GM21515 (cell line): ENCODE measurements at regions not wholly inside any gene's neighbourhood (a gene's known extent, or its start where the extent isn't known, plus 50 kb on each side); places are given as distances from the start of the nearest gene placed in this dataset.
"Not testable (repeated sequence)": the region's sequence is repeated elsewhere in the genome, so short reads cannot be mapped to it uniquely, and the experiment has no call there.

Experiments
- ATAC-seq: cut with Tn5 transposase; IDR thresholded peaks from one replicate; pipeline ENCODE4 v1.9.1; 2021; ENCODE audit not compliant: unreplicated experiment

DNA sequence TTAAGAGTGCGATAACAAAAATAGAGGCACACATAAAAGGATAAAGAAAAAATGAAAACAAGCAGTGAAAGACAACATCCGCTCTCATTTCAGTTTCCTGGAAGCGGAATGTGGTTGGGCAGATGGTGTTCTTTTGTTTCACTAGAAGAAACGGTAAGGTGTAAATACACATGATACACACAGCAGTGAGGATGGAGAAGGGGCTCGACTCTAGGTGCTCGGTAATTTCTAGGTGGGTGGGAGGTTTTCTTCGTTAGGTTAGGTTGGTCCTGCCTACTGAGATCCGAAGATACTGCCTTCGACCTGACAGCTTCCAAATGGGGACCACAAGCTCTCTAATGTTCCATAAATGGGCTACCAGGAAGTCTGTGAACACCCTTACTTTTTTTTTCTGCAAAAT is 1082.5 kb downstream of the BCL11B start:
- ATAC-seq: no peak

DNA sequence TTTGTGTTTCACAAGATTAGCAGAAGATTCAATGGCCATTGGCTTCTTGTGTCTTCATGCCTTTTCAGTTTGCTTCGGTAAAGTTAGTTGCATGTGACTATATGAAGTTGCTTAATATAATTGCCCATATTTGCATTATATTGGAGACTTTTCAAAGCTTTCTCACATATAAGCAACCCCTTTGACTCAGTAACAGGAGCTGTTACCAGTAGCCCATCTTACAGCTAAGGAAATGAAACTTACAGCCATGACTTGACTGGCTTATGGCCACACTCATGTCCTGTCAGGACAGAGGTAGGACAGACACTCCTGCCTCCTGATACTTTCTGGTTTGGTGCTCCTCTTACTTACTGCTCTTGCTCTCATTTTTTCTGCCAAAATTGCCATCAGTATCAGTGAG is 1082.1 kb downstream of the BCL11B start:
- no peak for ATAC-seq

DNA sequence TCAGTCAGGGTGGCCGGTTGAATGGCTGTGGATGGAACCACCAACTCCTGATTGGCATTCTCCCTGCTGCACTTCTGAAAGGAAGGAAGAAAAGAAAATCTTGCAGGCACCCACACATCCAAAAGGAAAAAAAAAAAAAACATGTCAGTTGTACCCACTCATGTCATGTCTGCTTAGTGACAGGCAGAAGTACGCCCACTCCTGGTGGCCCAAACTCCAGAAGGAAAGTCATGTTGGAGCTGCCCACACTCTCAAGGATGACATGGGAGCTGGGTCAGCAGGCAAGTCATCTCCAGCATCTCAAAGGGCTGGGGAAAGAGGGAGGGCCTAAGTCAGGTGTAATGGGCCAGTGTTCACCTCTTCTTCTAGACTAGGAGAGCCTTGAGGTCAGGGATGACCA is 1079.1 kb downstream of the BCL11B start:
- ATAC-seq: no peak

DNA sequence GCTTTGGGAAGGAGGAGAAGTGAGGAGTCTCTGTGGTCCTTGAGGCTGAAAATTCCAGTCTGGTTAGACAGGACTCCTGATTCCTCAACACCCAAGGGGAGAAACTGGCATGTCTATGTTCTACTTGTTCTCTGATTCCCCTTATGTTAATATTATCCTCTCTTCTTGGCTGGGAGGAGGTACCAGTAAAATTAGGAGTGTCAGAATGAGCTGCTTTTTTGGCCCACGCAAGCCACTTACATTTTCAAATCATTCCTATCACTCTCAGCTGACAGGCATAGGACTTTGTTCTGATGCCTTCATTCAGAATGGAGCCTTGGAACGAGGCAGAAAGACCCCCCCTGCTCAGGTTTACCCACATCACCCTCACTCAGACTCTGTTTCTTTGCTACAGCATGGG is 1077.2 kb downstream of the BCL11B start:
- ATAC-seq: no peak

DNA sequence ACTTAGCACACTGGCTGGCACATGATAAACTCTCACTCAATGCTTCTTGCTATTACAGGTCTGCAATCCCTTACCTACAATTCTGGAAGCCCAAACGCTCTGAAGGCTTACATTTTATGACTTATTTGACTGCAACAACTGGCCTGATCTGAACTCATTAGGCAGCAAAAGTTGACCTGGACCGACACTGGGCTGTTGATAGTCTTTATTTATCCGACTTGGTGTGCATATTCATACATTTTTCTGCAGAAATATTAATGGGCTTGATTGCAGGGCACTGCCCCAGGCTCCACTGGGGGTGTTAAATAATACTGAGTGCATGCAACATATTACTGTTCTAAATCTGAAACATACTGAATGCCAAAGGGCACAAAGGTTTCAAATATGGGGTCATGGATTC is 1076.7 kb downstream of the BCL11B start:
- no peak for ATAC-seq

DNA sequence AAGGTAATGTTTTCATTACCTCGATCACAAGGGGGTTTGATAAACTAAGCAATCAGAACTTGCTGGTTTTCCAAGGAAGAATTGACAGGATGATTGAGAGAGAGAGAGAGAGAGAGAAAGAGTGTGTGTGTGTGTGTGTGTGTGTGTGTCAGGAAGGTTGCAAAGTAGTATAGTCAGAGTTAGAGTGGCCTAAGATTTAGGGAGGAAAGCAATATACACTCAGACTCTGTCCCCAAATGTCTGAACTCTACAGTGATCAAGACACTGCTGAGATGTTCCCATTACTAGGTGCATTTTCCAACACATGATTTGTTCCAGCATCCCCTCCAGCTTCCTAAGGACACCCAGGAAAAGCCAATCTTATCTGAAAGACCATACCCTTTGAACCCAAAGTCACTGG is 1074.1 kb downstream of the BCL11B start:
- no peak for ATAC-seq

DNA sequence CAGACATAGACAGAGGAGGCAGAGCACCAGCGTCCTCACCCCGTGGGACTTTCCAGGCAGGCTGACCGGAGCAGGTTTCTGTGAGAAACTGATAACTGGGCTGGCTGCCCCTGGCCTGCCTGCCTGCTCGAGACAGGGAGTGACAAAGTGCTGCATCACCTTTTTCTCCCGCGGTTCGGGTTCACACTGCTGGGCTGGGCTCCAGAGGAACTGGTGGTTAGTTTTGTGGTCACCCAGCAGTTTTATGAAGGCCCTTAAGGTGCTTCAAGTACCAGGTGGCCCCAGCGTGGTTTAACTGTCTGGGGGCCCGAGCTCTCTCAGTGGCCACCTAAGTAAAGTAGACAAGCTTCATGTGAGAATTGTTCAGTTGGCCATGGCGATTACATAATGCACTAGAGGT is 1073.6 kb downstream of the BCL11B start:
- ATAC-seq: no peak

DNA sequence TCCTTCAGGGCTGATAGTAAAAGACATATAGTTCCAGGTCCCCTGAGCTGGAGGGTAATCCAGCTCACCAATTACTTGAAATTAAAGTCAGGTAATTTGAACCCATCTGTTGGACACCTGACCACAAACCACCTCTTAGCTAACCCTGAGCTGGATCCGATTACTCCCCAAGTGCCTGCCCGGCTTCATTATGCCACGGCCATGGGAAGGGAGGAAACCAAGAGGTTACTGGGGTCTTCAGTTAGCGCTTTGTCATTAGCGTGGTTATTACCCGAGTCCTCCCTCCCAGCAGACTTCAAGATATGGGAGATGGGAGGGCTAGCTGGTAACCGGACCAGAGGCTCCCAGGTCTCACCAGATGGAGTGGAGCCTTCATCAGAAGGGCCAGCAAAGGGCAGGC is 1071.4 kb downstream of the BCL11B start:
- ATAC-seq: no peak

DNA sequence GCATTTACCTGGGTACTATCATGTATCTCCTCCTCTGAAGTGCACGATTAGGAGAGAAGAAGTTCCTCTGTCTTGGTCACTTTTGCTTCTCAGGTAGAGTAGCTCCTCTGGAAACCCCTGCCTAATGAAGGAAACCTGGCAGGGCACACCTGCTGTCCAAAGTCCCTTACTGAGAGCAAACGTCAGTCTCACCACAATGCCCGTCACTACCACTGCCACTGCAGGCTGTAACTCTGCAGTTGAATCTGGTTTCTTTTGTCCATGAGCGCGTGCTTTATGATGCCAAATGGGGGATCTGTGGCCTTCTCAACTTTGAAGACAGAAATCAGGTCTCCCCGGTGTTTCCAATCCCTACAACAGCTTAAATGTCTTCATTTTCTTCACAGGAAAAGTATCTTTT is 1068.6 kb downstream of the BCL11B start:
- ATAC-seq: no peak

DNA sequence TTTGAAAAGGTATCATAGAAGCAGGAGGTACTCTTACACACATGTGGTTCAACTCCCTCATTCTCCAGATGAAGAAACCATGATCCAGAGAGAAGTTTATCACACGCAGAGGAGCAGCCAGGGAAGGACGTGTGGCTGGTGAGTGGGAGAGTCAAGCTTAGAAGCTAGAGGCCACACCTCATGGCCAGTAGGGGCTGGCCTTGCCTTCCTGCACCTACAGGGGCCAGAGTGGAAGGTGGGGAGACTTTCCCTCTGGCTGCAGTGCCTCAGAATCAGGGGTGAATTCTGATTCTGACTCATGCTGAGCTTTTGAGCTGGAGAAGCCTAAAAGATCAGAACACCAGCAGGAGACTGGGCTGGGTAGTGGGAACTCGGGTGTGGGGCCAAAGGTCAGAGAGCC is 1067.9 kb downstream of the BCL11B start:
- no peak for ATAC-seq

DNA sequence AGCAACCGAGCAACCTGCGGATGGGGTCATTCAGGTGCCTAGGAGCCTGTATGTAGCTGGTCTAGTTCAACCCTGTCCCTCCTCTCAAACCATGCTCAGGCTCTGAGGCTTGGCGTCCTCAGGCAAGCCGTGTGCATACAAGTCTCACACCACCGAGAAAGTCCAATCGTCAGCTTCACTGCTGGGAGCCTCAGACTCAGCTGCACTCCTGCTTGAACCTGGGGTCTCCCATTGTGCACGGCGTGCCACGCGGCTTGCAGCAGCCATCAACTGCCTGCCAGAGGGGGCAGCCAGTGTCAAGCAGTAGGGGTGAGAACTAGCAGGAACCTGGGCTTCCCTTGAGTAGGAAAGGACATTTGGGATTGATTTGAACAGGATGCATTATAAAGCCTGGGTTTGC is 1064.6 kb downstream of the BCL11B start:
- no peak for ATAC-seq

DNA sequence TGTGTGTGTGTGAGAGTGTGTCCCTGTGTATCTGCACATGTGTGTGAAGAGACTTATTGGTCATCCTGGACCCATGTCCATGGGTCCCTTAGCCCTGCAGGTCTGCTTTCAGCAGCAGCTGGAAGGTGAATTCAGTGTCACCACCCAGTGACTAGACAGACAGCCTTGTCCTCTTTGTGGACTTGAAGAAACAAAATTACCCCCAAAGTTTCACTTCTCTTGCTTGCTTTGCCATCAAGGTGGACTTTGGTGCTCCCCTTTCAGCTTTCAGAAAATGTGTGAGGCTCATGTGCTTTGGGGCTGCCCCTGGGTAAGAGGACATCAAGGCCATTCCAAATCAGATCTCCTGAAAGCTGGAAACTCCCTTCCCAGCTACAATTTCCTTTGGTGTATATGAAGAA is 1063.8 kb downstream of the BCL11B start:
- no peak for ATAC-seq

DNA sequence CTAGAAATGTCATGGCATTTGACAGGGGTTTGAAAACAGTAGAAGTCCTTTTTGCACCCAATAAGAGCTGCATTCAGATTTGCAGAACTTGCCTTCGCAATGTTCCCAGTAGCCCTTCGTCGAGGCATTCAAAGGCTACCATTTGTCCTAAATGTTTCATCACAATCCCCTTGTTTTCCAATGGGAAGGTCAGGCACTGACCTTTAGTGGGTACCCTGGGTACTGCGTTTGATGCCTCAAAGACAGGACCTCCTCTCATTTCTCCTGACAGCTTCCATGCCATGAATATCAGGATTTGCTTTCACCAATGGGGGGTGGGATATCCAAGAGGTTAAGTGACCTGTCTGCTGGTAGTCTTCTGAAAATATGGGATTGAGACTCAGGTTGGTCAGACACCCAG is 1063.1 kb downstream of the BCL11B start:
- ATAC-seq: no peak

DNA sequence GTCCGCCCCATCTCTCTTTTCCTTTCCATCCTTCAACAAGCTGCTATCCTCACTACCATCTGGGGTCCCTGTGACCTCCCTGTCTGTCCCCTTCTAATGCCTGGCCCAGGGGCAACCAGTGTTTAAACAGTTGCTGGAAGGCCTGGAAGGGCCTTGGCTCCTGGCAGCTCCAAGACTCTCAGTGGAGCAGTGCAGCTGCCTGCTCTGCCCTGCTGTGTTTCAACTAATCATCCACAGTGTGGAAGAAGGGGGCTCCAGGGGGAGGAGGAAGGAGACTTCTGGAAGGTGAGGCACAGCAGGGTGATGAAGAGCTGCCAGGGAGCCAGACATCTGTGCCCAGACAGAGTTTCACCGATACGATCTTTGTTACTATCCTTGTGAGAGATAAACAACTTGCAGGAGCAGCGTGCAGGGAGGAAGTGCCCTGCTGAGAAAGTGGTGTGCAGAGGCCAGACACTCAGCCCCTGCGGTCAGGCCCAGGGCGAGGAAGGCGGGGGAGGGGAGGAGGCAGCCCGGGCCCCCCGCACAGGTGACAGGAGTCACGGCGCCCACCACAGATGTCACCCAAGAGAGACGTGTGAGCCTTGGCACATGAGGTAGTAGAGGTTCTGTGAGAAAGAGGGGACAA is 1061.8 kb downstream of the BCL11B start:
- no peak for ATAC-seq

DNA sequence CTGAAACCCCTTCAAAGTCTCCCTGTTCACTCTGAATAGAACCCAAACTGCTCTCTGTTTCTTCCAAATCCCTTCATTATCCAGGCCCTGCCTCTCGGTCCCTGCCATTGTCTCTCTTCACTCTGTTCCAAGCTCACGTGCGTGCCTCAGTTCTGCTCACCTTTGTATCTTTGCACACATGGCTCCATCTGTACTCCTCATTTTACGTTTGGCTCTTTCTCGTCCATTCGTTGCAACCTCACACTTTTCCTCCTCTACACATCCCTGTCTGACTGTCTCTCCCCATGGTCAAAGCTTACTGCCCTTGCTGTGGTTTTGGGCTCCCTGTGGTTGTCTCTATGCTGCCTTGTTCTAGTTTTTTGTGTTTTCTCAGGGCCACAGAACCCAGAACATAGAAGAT is 1054.5 kb downstream of the BCL11B start:
- no peak for ATAC-seq

DNA sequence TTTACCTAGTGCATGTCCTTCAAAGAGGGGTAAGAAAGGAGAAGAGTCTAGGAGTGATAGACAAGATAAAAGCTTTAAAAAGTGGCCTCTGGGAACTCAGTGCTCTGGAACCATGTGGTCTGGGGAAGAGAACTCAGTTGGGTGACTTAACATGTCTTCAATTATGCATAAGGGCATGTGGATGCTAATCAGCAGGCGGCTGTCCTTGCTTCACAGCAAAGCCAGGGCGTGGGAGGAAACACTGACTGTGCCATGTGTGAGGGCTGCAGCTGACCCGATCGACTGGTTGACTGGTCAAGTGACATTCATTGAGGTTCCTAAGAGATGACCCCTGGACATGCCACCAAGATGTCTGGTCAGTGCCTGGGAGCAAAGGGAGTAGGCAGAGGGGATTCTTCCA is 1053.8 kb downstream of the BCL11B start:
- ATAC-seq: no peak

DNA sequence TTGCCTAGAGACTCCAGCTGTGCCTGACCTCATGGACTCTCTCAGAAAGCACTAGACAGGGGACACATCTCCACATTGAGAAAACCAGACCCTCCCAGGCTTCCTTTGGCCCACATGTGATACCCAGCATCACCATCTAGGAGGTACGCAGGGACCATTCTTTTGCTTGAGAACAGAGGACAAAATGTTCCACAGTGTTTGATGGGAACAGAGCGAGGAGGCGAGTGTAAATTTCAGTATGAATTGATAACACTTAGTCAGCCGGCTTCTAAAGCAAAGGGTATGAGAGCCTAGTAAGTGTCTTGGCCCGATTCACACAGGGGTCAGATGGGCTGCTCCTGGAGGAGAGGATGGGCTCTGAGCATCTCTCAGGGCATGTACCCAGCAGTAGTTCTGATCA is 1052.4 kb downstream of the BCL11B start:
- no peak for ATAC-seq

DNA sequence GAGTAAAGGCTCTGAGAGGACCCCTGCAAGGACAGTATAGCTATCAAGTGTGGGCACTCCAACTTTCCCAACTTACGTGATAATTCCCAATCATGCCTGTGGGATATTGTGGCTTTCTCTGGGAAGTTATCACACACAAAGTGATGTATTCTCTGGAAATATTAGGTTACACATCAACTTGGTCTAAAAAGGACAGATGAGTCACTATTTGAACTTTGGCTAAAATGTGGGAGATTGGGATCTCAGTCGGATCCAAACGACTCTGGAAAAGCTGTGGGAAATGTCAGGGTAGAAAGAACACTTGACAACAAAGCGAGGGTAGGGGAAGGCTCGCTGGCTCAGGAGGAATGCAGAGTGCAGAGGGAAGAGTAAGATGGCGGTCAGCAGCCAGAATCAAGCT is 1048.9 kb downstream of the BCL11B start:
- no peak for ATAC-seq

DNA sequence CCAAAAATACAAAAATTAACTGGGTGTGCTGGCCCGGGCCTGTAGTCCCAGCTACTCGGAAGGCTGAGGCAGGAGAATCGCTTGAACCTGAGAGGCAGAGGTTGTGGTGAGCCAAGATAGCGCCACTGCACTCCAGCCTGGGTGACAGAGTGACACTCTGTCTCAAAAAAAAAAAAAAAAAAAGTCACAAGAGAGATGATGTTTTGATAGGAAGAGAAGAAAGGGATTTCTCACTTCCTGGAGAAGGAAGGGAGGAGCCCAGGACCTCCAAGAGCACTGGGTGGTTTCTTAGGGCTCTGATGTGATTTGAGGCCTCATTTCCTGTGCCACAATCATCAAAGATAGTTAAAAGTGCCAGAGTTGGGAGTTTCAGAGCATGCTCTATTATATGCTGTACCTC is 1048.3 kb downstream of the BCL11B start:
- ATAC-seq: not testable (repeated sequence)

DNA sequence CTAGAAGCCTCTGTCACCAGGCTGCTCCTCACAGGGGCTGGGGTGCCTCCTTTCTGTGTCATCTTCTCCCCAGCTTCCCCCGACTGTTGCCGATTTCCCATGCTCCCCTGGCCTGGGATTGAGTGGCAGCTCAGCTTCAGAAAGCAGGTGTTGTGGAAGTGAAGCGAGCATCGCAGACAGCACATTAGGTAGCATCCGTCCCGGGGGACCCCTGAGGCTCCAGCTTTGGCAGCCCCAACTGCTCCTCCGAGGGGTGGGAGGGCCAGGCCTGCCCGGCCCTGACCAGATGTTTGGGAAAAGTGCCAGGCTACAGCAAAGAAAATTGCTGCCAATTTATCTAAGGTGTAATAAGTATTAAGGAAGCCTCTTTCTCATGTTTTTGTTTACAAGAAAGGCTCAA is 1045.6 kb downstream of the BCL11B start:
- ATAC-seq: no peak

DNA sequence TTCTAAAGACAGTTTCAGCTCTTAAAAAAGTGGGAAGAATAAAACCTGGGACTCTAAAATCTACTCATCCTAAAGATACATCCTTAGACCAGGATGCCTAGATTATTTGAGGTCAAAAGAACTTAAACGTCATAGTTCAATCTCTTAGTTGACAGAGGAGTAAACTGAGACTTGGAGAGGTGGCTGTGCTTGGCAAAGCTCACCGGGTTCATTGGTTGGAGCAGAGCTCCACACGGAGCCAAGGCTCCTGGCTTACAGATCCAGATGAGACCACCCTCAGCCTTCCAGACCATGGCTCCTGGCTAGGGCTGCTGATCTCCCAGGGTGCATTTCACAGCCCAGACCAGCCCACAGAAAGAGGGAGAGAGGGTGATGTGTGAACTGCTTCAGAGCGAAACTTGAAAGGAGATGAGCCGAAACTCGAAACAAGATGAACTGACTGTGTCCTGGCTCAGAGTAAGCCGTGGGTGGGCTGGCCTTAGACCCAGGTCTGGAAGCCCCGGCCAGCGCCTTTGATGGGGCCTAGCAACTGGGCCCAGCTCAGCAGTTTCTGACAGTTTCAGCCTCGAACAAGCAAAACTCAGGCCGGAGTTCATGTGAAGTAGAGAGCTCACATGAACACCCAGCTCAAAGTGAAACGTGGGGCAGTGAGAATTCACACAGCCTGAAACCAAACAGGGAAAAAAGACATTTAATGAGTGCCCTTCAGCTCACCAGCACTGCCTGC is 1044.8 kb downstream of the BCL11B start:
- no peak for ATAC-seq

DNA sequence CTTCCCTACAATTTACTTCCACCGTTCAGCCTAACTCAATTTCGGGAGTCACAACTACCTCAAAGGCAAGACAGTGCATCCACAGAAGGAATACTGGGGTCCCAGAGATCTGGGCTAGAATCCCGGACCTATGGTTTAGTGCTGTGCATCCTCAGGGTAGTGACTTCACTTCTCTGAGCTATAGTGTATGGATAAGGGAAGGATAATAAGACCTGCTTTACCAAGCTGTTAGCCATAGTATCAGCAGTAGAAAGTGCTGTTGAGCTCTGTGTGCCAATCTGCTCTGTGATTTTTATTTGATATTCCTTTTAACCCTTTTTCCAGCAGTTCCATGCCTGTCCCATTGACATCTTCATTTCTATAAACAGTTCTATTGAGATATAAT is 1044.3 kb downstream of the BCL11B start:
- ATAC-seq: no peak
